ENCODE measurements at regions not wholly inside any gene's neighbourhood (a gene's known extent, or its start where the extent isn't known, plus 50 kb on each side); places are given as distances from the start of the nearest gene placed in this dataset.
"Not testable (repeated sequence)": the region's sequence is repeated elsewhere in the genome, so short reads cannot be mapped to it uniquely, and the experiment has no call there.

GRCh38 chr5:108696951-108697715 lies 50.6 kb upstream of the FER start:
- DNase-seq: no peak

- DNase-seq: no peak
These were observed 51.3 kb upstream of the FER start for GRCh38 chr5:108696407-108696806.

GRCh38 chr5:108688485-108688884 lies 59.2 kb upstream of the FER start:
- DNase-seq: no peak

- no peak for DNase-seq
These were observed 60.0 kb upstream of the FER start for GRCh38 chr5:108687595-108688200.

- no peak for DNase-seq
These were observed 61.0 kb upstream of the FER start for GRCh38 chr5:108686676-108687075.

GRCh38 chr5:108685448-108686216 lies 62.1 kb upstream of the FER start:
- DNase-seq: not testable (repeated sequence)

GRCh38 chr5:108681079-108681921 lies 66.4 kb upstream of the FER start:
- DNase-seq: peak; percentile 61

- no peak for DNase-seq
These were observed 69.6 kb upstream of the FER start for GRCh38 chr5:108678091-108678490.

- no peak for DNase-seq
These were observed 72.0 kb upstream of the FER start for GRCh38 chr5:108675736-108676135.

- DNase-seq: no peak
These were observed 75.1 kb upstream of the FER start for GRCh38 chr5:108672639-108673038.

GRCh38 chr5:108670591-108671289 lies 77.0 kb upstream of the FER start:
- DNase-seq: no peak

GRCh38 chr5:108669462-108669861 lies 78.2 kb upstream of the FER start:
- DNase-seq: no peak

GRCh38 chr5:108661590-108662219 lies 86.0 kb upstream of the FER start:
- DNase-seq: peak; percentile 56

- DNase-seq: no peak
These were observed 86.7 kb upstream of the FER start for GRCh38 chr5:108661024-108661423.

- DNase-seq: no peak
These were observed 87.4 kb upstream of the FER start for GRCh38 chr5:108660291-108660690.

GRCh38 chr5:108659531-108659930 lies 88.2 kb upstream of the FER start:
- no peak for DNase-seq

GRCh38 chr5:108655750-108656450 lies 91.8 kb upstream of the FER start:
- DNase-seq: peak; percentile 67

GRCh38 chr5:108654051-108654450 lies 93.6 kb upstream of the FER start:
- peak; percentile 49 for DNase-seq

GRCh38 chr5:108653201-108653600 lies 94.5 kb upstream of the FER start:
- DNase-seq: no peak

- DNase-seq: peak; percentile 73
These were observed 96.7 kb upstream of the FER start for GRCh38 chr5:108650997-108651396.

- no peak for DNase-seq
These were observed 98.1 kb upstream of the FER start for GRCh38 chr5:108649646-108650045.
